ENCODE measurements at regions not wholly inside any gene's neighbourhood (a gene's known extent, or its start where the extent isn't known, plus 50 kb on each side); places are given as distances from the start of the nearest gene placed in this dataset.

DNA sequence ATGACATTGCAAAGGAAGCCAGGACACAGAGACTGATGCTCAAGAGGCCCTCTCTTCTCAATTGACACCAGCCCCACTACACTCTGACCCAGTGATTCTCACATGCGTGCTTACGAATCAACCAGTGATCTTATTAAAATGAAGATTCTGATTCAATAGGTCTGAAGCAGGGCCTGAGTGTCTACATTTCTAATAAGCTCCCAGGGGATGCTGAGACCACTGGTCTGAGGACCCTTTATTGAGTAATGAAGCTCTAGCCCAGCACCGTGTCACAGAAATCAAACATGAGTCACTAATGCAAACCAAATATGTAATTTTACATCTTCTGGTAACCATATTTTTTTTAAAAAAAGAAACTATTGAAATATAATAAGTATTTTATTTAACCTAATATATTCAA, 689.1 kb upstream of the LMCD1 start:
- no peaks in the 10 kb centered on the region for H3K9me2 ChIP-seq (replicated peaks; ENCODE audit: control insufficient read depth, low read length)
- no peaks in the 10 kb centered on the region for H3K79me2 ChIP-seq (ENCODE audit: control insufficient read depth, low read length)
- no peaks in the 10 kb centered on the region for H3K36me3 ChIP-seq (ENCODE audit: control insufficient read depth, low read length)
- no peak overlapping the region for H3K4me3 ChIP-seq (ENCODE audit: low read length)
- no peaks in the 10 kb centered on the region for H3K27me3 ChIP-seq (ENCODE audit: control insufficient read depth, low read length)
- H3K4me2 ChIP-seq (ENCODE audit: low read length) = no peak overlapping the region
- no peaks in the 10 kb centered on the region for H3K4me1 ChIP-seq (ENCODE audit: control insufficient read depth, low read length)
- no peaks in the 10 kb centered on the region for H3F3A ChIP-seq (ENCODE audit: control insufficient read depth, insufficient read depth)
- H3K9me3 ChIP-seq (ENCODE audit: control insufficient read depth, insufficient read depth, low read length) = no peaks in the 10 kb centered on the region
- H3K27ac ChIP-seq (ENCODE audit: low read depth, low read length) = no peak overlapping the region
- TF ChIP-seq EZH2phosphoT487 (IDR thresholded peaks at IDR 0.05; ENCODE audit: borderline replicate concordance, low read length) = no peak
- no peak for TF ChIP-seq CTCF (IDR thresholded peaks at IDR 0.05; ENCODE audit: low read depth, low read length, poor library complexity, severe bottlenecking)
- no peaks in the 10 kb centered on the region for H4K20me1 ChIP-seq (ENCODE audit: control insufficient read depth, insufficient read depth, low read depth, low read length)

DNA sequence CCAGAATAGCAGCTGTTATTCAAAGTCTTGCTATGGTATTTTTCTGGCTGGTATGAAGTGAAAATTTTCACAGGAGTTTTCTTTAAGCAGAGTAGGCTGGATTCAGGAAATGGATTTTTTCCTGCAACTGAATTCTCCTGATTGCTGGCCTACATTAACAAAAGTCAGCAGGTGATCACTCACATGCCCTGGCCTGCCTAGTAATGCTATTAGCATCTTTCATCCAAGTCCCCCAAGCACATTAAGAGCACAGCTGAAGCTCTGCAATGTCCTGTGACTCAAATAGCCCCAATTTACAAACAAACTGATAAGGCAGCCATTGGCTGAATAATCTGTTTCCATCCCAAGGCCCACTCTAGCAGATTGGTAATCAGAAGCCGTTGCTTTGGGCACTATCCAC, 688.3 kb upstream of the LMCD1 start:
- H3K4me3 ChIP-seq (ENCODE audit: low read length) = no peak overlapping the region

DNA sequence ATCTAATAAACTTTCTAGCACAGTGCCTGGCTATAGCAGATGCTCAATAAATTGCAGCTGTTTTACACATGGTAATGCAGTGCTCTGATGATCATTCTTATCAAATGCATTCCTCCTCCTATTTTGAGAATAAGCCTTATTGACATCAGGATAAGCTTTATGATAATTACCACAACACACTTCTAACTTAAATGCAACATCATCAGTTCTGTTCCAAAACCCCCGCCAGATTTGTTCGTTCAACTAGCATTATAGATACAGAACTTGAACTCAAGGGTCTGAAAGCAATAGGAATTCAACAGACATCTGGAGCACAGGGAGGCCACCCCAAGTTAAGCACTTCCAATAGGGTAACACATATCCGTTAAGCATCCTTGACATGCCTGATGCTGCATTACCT, 684.4 kb upstream of the LMCD1 start:
- no peaks in the 10 kb centered on the region for H3K4me1 ChIP-seq (ENCODE audit: control insufficient read depth, low read length)
- H3F3A ChIP-seq (ENCODE audit: control insufficient read depth, insufficient read depth) = no peaks in the 10 kb centered on the region
- no peak overlapping the region for H3K4me2 ChIP-seq (ENCODE audit: low read length)
- H3K27me3 ChIP-seq (ENCODE audit: control insufficient read depth, low read length) = no peaks in the 10 kb centered on the region
- H3K9me2 ChIP-seq (replicated peaks; ENCODE audit: control insufficient read depth, low read length) = no peaks in the 10 kb centered on the region
- TF ChIP-seq EZH2phosphoT487 (IDR thresholded peaks at IDR 0.05; ENCODE audit: borderline replicate concordance, low read length) = no peak
- TF ChIP-seq CTCF (IDR thresholded peaks at IDR 0.05; ENCODE audit: low read depth, low read length, poor library complexity, severe bottlenecking) = no peak
- H3K9me3 ChIP-seq (ENCODE audit: control insufficient read depth, insufficient read depth, low read length) = no peaks in the 10 kb centered on the region
- H4K20me1 ChIP-seq (ENCODE audit: control insufficient read depth, insufficient read depth, low read depth, low read length) = no peaks in the 10 kb centered on the region
- H3K27ac ChIP-seq (ENCODE audit: low read depth, low read length) = no peak overlapping the region
- H3K36me3 ChIP-seq (ENCODE audit: control insufficient read depth, low read length) = no peaks in the 10 kb centered on the region
- no peak overlapping the region for H3K4me3 ChIP-seq (ENCODE audit: low read length)
- no peaks in the 10 kb centered on the region for H3K79me2 ChIP-seq (ENCODE audit: control insufficient read depth, low read length)

More for the DNA sequence above, 688.3 kb upstream of the LMCD1 start:
- Histone ChIP-seq H3K27ac (ENCODE audit: low read depth, low read length) (no peak overlapping the region), H3K9me3 (ENCODE audit: control insufficient read depth, insufficient read depth, low read length) (no peaks in the 10 kb centered on the region), H3K4me2 (ENCODE audit: low read length) (no peak overlapping the region), H3K36me3 (ENCODE audit: control insufficient read depth, low read length) (no peaks in the 10 kb centered on the region), H3K79me2 (ENCODE audit: control insufficient read depth, low read length) (no peaks in the 10 kb centered on the region), H4K20me1 (ENCODE audit: control insufficient read depth, insufficient read depth, low read depth, low read length) (no peaks in the 10 kb centered on the region), H3K27me3 (ENCODE audit: control insufficient read depth, low read length) (no peaks in the 10 kb centered on the region), H3F3A (ENCODE audit: control insufficient read depth, insufficient read depth) (no peaks in the 10 kb centered on the region), H3K4me1 (ENCODE audit: control insufficient read depth, low read length) (no peaks in the 10 kb centered on the region), H3K9me2 (replicated peaks; ENCODE audit: control insufficient read depth, low read length) (no peaks in the 10 kb centered on the region)
- TF ChIP-seq EZH2phosphoT487 (IDR thresholded peaks at IDR 0.05; ENCODE audit: borderline replicate concordance, low read length) (no peak), CTCF (IDR thresholded peaks at IDR 0.05; ENCODE audit: low read depth, low read length, poor library complexity, severe bottlenecking) (no peak)

DNA sequence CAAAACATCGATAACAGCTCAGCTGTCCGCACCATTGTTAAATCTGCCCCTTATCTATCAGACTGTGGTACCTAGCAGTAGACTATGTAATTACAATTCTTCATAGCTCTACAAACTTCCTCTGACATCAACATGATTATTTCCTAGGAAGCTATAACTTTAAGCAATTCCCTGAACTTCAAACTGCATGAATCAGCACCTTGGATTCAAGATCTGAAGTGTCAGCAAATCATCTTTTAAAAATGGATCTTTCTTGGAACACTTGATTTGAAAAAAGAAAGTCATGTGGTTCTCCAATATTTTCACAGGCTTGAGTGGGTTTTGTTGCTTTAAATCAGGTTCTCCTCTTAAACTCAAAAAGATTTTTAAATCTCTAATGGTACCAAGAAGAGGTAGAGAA, 680.7 kb upstream of the LMCD1 start:
- H3K4me3 ChIP-seq (ENCODE audit: low read length) = no peak overlapping the region
- no peak overlapping the region for H3K4me2 ChIP-seq (ENCODE audit: low read length)
- no peaks in the 10 kb centered on the region for H3K79me2 ChIP-seq (ENCODE audit: control insufficient read depth, low read length)
- no peaks in the 10 kb centered on the region for H3K4me1 ChIP-seq (ENCODE audit: control insufficient read depth, low read length)
- no peaks in the 10 kb centered on the region for H3F3A ChIP-seq (ENCODE audit: control insufficient read depth, insufficient read depth)
- no peaks in the 10 kb centered on the region for H3K9me3 ChIP-seq (ENCODE audit: control insufficient read depth, insufficient read depth, low read length)
- H3K27me3 ChIP-seq (ENCODE audit: control insufficient read depth, low read length) = no peaks in the 10 kb centered on the region
- TF ChIP-seq EZH2phosphoT487 (IDR thresholded peaks at IDR 0.05; ENCODE audit: borderline replicate concordance, low read length) (no peak), CTCF (IDR thresholded peaks at IDR 0.05; ENCODE audit: low read depth, low read length, poor library complexity, severe bottlenecking) (no peak)
- no peaks in the 10 kb centered on the region for H3K9me2 ChIP-seq (replicated peaks; ENCODE audit: control insufficient read depth, low read length)
- H3K36me3 ChIP-seq (ENCODE audit: control insufficient read depth, low read length) = no peaks in the 10 kb centered on the region
- no peaks in the 10 kb centered on the region for H4K20me1 ChIP-seq (ENCODE audit: control insufficient read depth, insufficient read depth, low read depth, low read length)
- H3K27ac ChIP-seq (ENCODE audit: low read depth, low read length) = no peak overlapping the region

Measured in DOHH2 (cell line).